Fibroblast of mammary gland (primary cell): ENCODE measurements at regions not wholly inside any gene's neighbourhood (a gene's known extent, or its start where the extent isn't known, plus 50 kb on each side); places are given as distances from the start of the nearest gene placed in this dataset.

Experiments
- DNase-seq: peaks from one replicate; pipeline ENCODE4 v3.0.0-alpha.2; 2010; ENCODE audit warnings: low read depth
- H3K4me3 ChIP-seq: 2 replicates; pipeline ENCODE4 v1.5.1; 2011; ENCODE audit warnings: low read depth, mild to moderate bottlenecking, low read length, moderate library complexity; ENCODE audit not compliant: control insufficient read depth
- CTCF ChIP-seq: conservative IDR thresholded peaks from 2 replicates; pipeline ENCODE4 v1.5.1; 2011; ENCODE audit warnings: low read depth, low read length, inconsistent platforms; ENCODE audit not compliant: control insufficient read depth, insufficient read depth

- no peak overlapping the region for H3K4me3 ChIP-seq
- no peak for DNase-seq
- TF ChIP-seq CTCF = no peak
Observed at GRCh38 chr11:119889728-119890280, 160.8 kb upstream of the NECTIN1 start.

GRCh38 chr11:119889111-119889510 is 160.1 kb upstream of the NECTIN1 start:
- H3K4me3 ChIP-seq = no peak overlapping the region
- DNase-seq = no peak
- TF ChIP-seq CTCF = no peak

GRCh38 chr11:119888119-119888518 is 159.1 kb upstream of the NECTIN1 start:
- no peak overlapping the region for H3K4me3 ChIP-seq
- TF ChIP-seq CTCF = no peak
- DNase-seq = no peak

- no peak overlapping the region for H3K4me3 ChIP-seq
- DNase-seq = no peak
- TF ChIP-seq CTCF = no peak
Observed at GRCh38 chr11:119886667-119887230, 157.7 kb upstream of the NECTIN1 start.

- no peak for DNase-seq
- H3K4me3 ChIP-seq = no peak overlapping the region
- no peak for TF ChIP-seq CTCF
Observed at GRCh38 chr11:119885861-119886567, 157.0 kb upstream of the NECTIN1 start.

- TF ChIP-seq CTCF = no peak
- DNase-seq = no peak
- no peak overlapping the region for H3K4me3 ChIP-seq
Observed at GRCh38 chr11:119885067-119885466, 156.1 kb upstream of the NECTIN1 start.

- H3K4me3 ChIP-seq = no peak overlapping the region
- no peak for TF ChIP-seq CTCF
- no peak for DNase-seq
Observed at GRCh38 chr11:119882316-119882715, 153.3 kb upstream of the NECTIN1 start.
